HG02798 (cell line): ENCODE measurements at regions not wholly inside any gene's neighbourhood (a gene's known extent, or its start where the extent isn't known, plus 50 kb on each side); places are given as distances from the start of the nearest gene placed in this dataset.

ENCODE experiments used
- ATAC-seq: cut with Tn5 transposase; IDR thresholded peaks from one replicate; pipeline ENCODE4 v1.9.1; 2021; ENCODE audit warnings: mild to moderate bottlenecking; ENCODE audit not compliant: unreplicated experiment, poor library complexity

DNA sequence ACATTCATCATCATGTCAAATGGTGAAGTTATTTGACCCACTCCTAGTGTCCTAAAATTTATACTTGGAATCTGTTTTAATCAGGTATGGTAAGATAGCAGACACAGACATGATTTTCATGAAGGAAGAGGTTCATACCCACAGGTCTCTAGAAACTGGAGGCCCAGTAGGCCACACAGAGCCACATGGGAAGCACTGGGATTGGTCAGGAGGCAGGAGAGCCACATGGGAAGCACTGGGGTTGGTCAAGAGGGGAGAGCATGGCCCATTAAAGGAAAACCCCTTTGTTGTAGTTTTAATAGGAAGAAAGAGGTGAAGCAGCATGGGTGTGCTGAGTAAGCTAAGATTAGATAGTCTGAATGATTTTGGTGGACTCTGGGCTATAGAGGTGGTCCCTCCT is 356.9 kb downstream of the MFSD1 start:
- ATAC-seq, result no peak

DNA sequence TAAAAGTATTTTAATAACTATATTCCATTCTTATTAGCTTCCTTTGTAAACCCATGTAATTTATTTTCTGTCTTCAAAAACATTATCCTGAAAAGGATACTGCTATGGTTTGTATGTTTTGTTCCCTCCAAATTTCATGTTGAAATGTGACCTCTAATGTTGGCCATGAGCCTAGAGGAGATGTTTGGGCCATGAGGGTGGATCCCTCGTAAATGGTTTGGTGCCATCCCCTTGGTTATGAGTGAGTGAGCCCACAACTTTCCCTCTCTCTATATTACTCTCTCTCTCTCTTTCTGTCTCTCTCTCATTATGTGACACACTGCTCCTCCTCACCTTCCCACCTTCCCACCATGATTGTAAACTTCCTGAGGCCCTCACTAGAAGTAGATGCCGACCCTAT is 357.7 kb downstream of the MFSD1 start:
- ATAC-seq, result no peak

DNA sequence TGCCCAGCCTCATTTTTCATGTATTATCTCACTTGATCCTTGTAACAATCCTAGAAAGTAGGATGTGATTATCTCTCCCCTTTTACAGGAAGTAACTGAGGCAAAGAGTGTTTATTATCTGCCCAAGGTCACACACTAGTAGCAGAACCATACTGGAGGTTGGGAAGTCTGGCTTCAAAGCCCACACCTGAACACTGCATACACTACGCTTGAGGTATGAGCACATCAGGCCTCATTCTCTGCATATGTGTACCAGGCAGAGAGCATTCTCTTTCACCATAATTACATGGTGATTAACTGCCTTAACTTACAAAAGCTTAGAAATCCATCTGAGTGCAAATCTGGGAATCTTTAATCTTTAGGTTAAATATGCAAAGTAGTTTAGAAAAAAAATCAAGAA is 361.8 kb downstream of the MFSD1 start:
- no peak for ATAC-seq

DNA sequence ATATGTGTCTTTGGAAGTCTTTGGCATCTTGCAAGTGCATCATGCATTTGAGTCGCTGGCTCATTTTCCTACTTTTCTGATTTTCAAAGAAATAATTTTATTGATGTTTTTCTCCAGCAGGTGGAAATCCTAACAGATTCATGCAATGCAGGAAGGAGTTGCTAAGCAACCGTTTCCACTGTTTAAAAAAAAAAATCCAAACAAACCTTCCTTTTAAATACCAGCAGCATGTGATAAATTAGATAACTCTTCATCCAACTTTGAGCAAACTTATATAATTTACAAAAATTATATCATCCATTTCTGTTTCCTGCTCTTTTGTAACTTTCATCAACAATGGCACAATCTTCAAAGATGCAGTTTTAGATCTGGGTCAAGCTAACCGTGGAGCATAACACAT is 364.1 kb downstream of the MFSD1 start:
- no peak for ATAC-seq

DNA sequence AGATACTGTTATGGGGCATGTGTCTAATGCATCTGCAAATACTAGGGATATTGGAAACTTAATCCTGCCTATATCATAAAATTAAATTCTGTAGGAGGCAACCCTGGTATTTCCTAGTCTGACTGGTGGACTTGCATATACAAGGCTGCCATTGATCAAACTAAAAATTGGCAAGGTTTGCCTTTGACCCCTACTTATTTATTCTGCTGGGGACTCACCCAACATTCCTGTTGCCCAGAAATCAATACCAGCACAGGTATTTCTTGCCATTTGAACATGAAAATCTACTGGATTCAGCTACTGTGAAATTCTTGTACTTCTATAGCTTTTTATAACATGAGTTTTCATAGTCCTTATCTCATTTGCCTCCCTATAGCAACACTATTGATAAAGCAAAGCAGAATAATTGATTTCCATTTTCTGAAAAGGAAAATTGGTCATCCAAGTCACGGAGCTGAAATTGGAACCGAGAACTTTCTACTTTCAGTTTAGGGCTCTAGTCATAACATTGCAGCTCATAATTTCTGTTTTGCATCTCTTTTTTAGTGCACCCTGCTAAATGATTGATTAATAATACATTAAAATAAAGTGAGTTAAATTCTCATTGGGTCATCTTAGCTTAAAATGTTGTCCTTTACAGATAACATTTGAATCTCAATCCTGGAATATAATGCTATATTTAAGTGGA is 365.2 kb downstream of the MFSD1 start:
- ATAC-seq, result no peak

DNA sequence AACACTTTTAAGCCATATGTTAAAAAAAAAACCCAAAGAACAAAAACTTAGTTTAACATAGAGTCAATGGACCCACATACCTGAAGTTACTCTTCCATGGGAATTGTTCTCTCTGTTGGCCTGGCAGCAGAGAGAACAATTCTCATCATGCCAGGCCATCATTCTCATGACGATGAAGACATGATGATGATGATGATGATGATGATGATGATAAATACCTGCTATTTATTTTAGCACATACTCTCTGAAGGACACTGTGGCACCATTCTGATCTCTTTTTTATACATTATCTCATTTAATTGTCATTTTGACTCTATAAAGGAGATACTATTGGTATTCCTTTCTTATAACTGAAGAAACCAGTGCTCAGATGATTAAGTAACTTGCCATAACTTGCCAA is 366.9 kb downstream of the MFSD1 start:
- no peak for ATAC-seq

DNA sequence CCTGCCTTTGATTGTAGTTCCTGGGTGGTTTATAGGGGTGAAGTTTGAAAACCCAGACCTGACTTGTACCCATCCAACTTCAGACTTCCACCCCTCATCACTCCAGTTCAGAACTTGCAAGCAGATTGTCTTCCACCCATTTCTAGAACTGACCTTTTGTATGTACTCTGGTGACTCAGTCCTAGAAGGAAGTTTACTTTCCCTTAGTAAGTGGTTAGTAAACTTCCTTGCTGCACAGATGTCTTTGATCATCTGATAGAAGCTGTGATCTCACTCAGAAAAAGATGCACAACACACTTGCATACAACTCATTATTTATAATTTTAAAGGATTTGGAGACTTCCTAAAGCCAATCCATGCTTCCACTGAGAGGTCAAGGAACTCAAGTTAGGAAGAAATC is 368.0 kb downstream of the MFSD1 start:
- no peak for ATAC-seq

DNA sequence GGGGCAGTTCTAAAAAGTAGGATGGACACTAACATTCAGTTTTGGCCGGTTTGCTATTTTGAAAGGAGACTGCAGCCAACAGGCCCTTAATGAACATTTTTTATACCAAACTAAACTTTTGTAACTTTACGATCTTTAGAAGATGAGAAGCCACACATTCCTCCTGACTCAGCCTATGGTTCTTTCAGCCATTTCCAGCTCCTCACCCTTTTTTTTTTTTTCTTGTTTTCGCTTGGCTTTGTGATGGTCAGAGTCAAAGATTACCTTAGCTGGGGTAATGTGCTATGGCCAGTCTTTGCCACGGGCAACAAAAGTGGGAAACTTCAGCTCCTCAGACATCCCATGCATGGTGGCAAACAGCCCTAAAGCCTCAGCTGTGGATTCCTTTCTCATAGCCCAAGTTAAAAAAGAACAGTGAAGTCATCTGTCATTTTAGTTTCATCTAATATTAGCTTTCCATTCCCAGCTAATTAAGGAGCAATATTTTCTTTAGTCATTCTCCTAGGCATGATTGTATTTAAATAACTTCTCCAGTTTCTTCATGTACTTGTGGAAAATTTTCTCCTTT is 368.7 kb downstream of the MFSD1 start:
- ATAC-seq, result no peak

DNA sequence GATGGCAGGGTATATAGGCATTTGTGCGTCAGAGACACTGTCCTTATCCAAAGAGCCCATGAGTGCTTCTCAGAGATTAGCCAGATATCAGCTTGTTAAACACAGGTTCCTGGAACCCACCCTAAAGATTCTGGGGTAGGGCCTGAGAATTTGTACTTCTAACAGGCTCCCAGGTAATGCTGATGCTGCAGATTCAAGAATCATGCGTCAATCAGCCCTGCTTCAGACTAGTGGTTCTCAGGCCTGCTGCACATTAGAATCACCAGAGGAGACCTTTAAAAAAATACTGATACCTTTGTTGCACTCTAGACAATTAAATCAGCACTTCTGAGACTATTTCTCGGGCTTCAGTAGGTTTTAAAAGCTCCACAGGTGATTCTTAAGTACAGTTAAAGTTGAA is 369.5 kb downstream of the MFSD1 start:
- ATAC-seq, result no peak

DNA sequence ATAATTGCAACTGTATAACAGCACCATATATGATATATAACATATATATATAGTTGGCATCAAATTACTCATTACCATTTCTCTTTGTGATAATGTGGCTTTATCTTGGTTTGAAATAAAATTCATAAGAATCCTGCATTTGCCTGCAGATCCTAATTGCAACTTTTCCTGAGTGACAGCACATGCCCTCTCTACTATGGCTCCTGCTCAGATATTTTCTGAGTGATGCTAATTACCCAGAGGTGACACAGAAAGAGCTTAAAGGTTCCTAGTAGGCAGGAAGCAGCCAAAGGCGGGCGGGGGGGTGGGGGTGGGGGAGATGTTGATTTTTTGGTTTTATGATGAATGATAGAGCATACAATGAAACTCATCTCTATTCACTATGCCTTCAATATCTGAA is 370.6 kb downstream of the MFSD1 start:
- ATAC-seq, result no peak

DNA sequence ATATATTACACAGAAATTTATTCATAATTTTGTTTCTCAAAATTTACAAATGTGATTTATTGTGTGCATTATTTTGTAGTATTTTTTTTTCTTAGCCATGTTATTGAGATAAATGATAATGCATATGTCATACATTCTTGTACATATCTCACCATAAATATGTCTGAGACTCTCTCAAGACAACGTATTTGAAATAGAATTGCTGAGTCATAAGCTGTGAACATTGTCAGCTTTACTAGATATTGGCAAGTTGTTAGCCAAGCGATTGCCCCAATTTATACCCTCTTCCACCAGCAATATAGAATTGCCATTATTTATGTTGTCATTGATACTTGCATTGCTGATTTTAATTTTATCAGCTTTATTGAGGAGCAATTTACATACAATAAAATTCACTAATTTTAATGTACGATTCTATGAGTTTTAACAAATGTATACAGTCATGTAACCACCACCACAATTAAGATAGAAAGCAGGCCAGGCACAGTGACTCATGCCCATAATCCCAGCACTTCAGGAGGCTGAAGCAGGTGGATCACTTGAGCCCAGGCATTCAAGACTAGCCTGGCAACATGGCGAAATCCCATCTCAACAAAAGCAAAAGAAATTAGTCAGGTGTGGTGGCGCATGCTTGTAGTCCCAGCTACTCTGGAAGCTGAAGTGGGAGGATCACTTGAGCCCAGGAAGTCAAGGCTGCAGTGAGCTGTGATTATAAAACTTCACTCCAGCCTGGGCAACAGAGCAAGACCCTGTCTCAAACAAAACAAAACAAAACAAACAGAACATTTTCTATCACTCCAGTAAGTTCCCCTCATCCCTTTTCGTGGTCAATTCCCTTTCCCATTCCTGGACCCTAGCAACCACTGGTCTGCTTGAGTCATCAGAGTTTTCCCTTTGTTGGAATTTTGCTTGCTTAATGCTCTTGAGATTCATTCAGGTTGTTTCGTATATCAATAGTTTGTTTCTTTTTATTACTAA is 373.1 kb downstream of the MFSD1 start:
- ATAC-seq, result no peak

DNA sequence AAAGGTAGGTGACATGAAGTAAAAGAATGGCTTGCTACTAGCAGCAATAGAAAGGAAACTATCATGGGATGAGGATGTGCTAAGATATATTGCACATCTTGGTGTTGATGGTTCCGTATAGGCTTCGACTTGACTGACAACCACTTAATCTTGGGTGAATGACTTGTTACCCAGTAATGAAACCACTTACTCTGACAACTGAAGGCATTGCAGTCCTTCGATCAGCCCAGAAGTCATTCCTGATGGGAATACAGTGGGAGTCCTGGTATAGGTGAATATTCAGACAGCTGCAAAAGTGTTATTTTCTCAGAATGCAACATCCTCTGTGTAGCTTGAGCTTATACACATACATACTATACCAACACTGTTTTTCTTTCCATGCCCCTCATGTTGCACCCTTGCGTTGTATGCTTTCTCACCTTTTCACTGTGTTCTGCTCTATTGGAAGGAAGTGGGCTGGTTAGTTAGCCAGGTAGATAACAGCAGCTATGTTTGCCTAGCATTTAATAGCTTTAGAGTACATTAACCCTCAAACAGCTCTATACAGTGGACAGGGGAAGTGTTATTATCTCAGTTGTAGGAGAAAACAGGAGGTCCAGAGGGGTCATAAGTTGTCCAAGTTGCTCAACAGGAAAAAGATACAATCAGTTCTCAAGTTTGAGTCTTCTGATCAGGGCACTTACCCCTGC is 376.5 kb downstream of the MFSD1 start:
- no peak for ATAC-seq

DNA sequence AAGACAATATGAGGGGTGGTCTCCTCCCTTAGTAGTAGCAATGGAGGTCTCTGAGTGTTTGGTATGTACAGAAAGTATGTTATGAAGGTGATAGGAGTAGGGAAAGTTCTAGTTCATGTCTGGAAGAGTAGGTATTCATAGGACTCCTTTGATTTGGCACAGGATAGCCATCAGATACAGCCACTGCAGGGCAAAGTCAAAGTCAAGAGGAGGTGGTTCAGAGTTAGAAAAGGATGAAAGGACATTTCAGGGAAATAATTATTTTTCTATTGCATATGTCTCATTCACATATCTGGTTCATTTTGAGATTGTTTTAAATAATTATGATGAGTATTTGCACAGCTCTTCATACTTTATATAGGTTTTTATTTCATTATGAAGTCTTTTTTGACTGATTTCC is 381.1 kb downstream of the MFSD1 start:
- ATAC-seq, result no peak

DNA sequence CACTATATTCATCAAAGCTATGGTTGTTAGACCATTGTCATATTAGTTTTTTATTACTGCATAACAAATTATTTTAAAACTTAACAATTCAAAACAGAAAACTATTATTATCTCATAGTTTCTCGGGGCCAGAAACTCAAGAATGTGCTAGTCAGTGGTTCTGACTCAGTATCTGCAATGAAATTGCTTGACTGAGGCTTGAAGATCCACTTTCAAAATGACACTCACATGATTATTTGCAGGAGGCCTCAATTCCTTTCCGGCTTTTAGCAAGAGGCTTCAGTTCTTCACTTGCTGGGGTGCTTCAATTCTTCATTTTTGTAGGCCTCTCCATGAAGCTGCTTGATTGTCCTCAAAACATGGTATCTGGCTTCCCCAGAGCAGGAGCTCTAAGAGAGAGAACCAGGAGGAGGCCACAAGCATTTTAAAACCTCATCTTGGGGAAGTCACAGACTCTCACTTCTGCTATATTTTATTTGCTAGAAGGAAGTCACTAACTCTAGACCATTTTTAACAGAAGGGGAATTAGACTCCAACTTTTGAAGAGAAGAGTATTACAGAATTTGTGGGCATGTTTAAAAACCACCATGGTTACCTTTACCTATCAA is 383.7 kb downstream of the MFSD1 start:
- ATAC-seq, result peak; percentile 64

DNA sequence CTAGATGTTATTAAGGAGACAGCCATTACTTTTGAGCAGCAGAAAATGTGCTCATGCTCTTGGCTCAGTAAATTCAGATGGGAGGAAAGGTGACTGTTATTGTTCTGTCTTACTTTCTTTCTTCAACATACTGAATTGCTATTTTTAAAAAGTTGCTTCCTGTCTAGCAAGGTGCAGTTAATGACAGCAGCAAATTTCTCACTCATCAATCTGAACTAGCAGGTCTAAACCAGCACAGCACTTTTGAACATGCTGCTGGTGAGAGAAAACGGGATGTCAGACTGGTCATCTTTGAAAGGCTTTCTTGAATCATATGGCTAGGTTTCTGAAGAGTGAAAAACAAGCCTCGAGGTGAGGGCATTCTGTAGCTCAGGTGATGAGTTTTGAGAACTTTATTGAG is 384.7 kb downstream of the MFSD1 start:
- ATAC-seq, result peak; percentile 64

DNA sequence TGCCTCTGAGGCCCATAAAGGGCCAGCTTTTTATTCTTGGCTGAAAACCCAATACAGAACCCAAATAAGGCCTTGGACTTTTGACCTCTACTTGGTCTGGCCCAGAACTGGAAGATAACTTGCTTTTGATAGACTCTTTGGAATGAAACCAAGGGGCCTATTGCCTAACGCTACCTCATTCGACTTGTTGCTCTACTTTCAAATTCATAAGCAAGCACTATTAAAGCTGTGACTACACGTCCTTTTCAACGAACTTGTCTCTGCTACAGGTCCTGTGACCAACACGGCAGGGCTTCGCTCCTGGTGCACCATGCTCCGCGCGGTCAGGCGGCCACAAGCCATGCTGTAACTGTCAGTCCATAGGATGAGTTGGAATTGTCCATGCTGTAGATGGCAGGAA is 385.4 kb downstream of the MFSD1 start:
- no peak for ATAC-seq

DNA sequence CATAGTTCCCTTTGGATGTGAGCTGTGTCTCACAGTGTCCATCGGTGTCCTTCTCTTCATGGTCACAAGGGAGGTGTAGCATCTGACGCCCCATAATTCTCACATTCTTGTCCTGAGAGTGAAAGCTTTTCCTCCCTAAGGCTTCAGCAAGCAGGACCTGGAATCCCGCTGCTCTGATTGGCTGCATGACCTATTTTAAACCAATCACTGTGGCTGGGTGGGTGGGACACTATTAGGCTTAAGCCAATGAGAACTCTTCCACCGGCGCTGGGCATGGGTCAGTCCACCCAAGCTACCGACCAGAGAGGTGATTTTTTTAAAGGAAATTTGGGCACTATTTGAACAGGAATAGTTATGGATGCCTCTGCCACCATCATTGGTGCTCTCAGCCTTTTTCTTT is 385.9 kb downstream of the MFSD1 start:
- no peak for ATAC-seq

DNA sequence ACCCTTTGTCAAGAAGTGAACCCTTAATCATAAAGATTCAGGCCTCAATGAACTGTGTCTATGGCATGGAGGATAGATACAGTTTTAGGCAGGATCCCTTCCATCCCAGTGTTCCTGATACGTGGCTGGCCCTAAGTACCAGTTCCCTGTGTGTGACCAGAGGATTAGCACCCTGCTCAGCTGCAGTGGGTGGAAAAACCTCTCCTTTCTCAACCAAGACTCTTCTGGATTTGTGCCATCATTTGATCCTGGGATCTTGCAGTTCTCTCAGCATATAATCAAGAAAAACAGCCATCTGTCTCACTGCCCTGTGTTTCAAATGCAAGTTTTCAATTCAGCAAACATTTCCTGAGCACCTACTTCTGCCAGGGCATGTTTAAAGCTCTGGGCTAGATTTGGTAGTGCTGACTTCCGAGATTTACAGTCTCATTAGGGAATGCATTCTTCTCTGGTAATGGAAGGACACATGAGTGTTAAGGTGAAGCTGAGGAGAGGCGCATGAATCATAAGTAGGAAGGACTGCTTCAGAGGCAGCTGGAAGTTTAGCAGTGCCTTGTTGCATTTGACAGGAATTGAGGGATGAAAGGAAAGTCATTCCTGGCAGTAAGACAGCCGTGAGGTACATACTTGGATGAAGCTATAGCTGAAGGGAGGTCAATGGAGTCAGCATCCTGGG is 388.3 kb downstream of the MFSD1 start:
- ATAC-seq, result no peak

DNA sequence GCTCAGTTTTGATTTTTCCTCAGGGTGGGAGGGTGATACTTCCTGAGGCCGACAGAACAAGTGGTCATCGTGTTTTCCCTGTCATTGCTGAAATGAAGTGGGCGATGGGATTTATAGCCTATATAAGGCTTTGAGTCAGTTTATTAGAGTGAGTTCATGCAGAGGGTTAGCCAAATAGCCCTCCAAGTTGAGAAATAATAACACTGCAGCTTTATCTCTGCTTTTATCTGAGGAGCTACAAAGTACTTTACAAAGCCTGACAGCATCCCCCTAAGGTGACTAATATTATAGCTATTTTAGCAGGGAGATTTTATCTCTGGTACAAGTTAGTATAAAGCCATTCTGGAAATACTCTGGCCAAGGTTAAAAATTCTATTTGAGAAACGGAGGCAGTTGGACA is 389.6 kb downstream of the MFSD1 start:
- ATAC-seq, result no peak

DNA sequence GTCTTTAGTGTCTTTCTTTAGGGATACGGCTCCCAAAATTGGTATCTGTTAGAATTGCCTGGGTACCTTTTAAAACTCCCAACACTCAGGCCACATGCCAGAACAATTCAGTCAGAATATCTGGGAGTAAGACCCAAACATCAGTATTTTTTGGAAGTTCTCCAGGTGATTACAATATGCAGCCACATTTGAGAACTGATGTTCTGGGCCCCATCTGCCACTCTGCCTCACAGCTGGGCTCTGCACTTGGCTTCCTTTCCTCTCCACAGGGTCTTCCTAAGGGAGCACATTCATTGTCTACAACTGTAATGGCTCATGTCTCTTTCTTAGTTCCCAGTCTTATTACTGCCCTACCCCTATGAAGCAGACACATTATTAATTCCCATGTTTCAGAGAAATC is 394.5 kb downstream of the MFSD1 start:
- ATAC-seq, result no peak
